Neural progenitor cell (in vitro differentiated cells): ENCODE measurements at regions not wholly inside any gene's neighbourhood (a gene's known extent, or its start where the extent isn't known, plus 50 kb on each side); places are given as distances from the start of the nearest gene placed in this dataset.

Source experiments
- DNase-seq: peaks from one replicate; pipeline ENCODE4 v3.0.0-alpha.2; 2016; ENCODE audit warnings: low spot score
- H2AFZ ChIP-seq: fragments of 200-600 bp; sonication (generic); replicated peaks from 2 replicates; pipeline ENCODE4 v1.6.1; 2016; ENCODE audit warnings: antibody characterized with exemption
- H3F3A ChIP-seq: fragments of 200-600 bp; sonication (generic); 2 replicates; pipeline ENCODE4 v1.6.1; 2016; ENCODE audit warnings: antibody characterized with exemption, low read depth
- H3K27ac ChIP-seq: fragments of 200-600 bp; sonication (generic); 2 replicates; pipeline ENCODE4 v1.5.1; 2016; ENCODE audit warnings: mild to moderate bottlenecking
- H3K27me3 ChIP-seq: fragments of 200-600 bp; sonication (generic); 2 replicates; pipeline ENCODE4 v1.6.1; 2016; ENCODE audit warnings: mild to moderate bottlenecking, moderate library complexity
- H3K36me3 ChIP-seq: fragments of 200-600 bp; sonication (generic); 2 replicates; pipeline ENCODE4 v1.5.1; 2016
- H3K4me1 ChIP-seq: fragments of 200-600 bp; sonication (generic); 2 replicates; pipeline ENCODE4 v1.6.1; 2016; ENCODE audit warnings: mixed run types
- H3K4me2 ChIP-seq: fragments of 200-600 bp; sonication (generic); 2 replicates; pipeline ENCODE4 v1.6.1; 2016
- H3K4me3 ChIP-seq: fragments of 200-600 bp; sonication (generic); 2 replicates; pipeline ENCODE4 v1.5.1; 2016
- H3K79me2 ChIP-seq: fragments of 200-600 bp; sonication (generic); 2 replicates; pipeline ENCODE4 v1.6.1; 2016; ENCODE audit warnings: low read depth
- H3K9ac ChIP-seq: fragments of 200-600 bp; sonication (generic); 2 replicates; pipeline ENCODE4 v1.6.1; 2016
- H3K9me3 ChIP-seq: fragments of 200-600 bp; sonication (generic); 2 replicates; pipeline ENCODE4 v1.5.1; 2016; ENCODE audit warnings: low read depth
- H4K20me1 ChIP-seq: fragments of 200-600 bp; sonication (generic); 2 replicates; pipeline ENCODE4 v1.6.1; 2016; ENCODE audit warnings: low read depth
- H3K27ac Mint-ChIP-seq: 3 replicates; pipeline ENCODE4 v1.8.0; 2021; ENCODE audit warnings: mixed read lengths
- H3K27me3 Mint-ChIP-seq: 2 replicates; pipeline ENCODE4 v1.8.0; 2022; ENCODE audit warnings: low read depth, mild to moderate bottlenecking, inconsistent platforms, moderate library complexity, mixed read lengths; ENCODE audit not compliant: insufficient read depth
- H3K36me3 Mint-ChIP-seq: 3 replicates; pipeline ENCODE4 v1.8.0; 2021; ENCODE audit warnings: mixed read lengths
- H3K4me1 Mint-ChIP-seq: 3 replicates; pipeline ENCODE4 v1.8.0; 2021; ENCODE audit warnings: mixed read lengths
- H3K4me3 Mint-ChIP-seq: 3 replicates; pipeline ENCODE4 v1.8.0; 2021; ENCODE audit warnings: mild to moderate bottlenecking, moderate library complexity, mixed read lengths
- H3K9me3 Mint-ChIP-seq: 3 replicates; pipeline ENCODE4 v1.8.0; 2020; ENCODE audit warnings: mixed read lengths
- EZH2 ChIP-seq: fragments of 200-600 bp; sonication (generic); IDR thresholded peaks from 2 replicates; pipeline ENCODE4 v1.6.1; 2017; ENCODE audit warnings: antibody characterized with exemption, mild to moderate bottlenecking, moderate library complexity
- EZH2phosphoT487 ChIP-seq: fragments of 200-600 bp; sonication (generic); IDR thresholded peaks from 2 replicates; pipeline ENCODE4 v1.6.1; 2017; ENCODE audit warnings: antibody characterized with exemption
- TF ChIP-seq, protein P1 (sequence below): fragments of 200-600 bp; sonication (generic); IDR thresholded peaks from 2 replicates; pipeline ENCODE4 v1.5.1; 2017; ENCODE audit warnings: antibody characterized with exemption, mild to moderate bottlenecking

- H3K27me3 Mint-ChIP-seq: peaks cover 14% of the 10 kb centered on the region
- H2AFZ ChIP-seq: peak overlapping the region; percentile 34
- no peaks in the 10 kb centered on the region for H3K4me1 ChIP-seq
Measured at GRCh38 chr20:50388733-50389437, 121.3 kb upstream of the PTPN1 start.

GRCh38 chr20:50389438-50389807 is 120.8 kb upstream of the PTPN1 start:
- H3K36me3 ChIP-seq: no peaks in the 10 kb centered on the region
- Mint-ChIP-seq H3K36me3 (no peaks in the 10 kb centered on the region), H3K4me3 (no peak overlapping the region), H3K4me1 (peaks cover 24% of the 10 kb centered on the region), H3K27me3 (peaks cover 14% of the 10 kb centered on the region), H3K9me3 (no peaks in the 10 kb centered on the region), H3K27ac (peak overlapping the region; percentile 74)
- H4K20me1 ChIP-seq: no peaks in the 10 kb centered on the region
- H2AFZ ChIP-seq: peak overlapping the region; percentile 34
- H3K4me3 ChIP-seq: no peak overlapping the region
- H3F3A ChIP-seq: no peaks in the 10 kb centered on the region
- no peak overlapping the region for H3K9ac ChIP-seq
- H3K27me3 ChIP-seq: no peaks in the 10 kb centered on the region
- TF ChIP-seq, protein P1, sequence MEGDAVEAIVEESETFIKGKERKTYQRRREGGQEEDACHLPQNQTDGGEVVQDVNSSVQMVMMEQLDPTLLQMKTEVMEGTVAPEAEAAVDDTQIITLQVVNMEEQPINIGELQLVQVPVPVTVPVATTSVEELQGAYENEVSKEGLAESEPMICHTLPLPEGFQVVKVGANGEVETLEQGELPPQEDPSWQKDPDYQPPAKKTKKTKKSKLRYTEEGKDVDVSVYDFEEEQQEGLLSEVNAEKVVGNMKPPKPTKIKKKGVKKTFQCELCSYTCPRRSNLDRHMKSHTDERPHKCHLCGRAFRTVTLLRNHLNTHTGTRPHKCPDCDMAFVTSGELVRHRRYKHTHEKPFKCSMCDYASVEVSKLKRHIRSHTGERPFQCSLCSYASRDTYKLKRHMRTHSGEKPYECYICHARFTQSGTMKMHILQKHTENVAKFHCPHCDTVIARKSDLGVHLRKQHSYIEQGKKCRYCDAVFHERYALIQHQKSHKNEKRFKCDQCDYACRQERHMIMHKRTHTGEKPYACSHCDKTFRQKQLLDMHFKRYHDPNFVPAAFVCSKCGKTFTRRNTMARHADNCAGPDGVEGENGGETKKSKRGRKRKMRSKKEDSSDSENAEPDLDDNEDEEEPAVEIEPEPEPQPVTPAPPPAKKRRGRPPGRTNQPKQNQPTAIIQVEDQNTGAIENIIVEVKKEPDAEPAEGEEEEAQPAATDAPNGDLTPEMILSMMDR: no peak
- TF ChIP-seq EZH2 (no peak), EZH2phosphoT487 (no peak)
- H3K27ac ChIP-seq: no peak overlapping the region
- no peaks in the 10 kb centered on the region for H3K79me2 ChIP-seq
- H3K4me1 ChIP-seq: no peaks in the 10 kb centered on the region
- H3K4me2 ChIP-seq: no peak overlapping the region
- no peak for DNase-seq
- no peaks in the 10 kb centered on the region for H3K9me3 ChIP-seq

More at GRCh38 chr20:50388733-50389437, 121.3 kb upstream of the PTPN1 start:
- Histone ChIP-seq H3K4me2 (no peak overlapping the region), H3K36me3 (no peaks in the 10 kb centered on the region), H4K20me1 (no peaks in the 10 kb centered on the region), H3K4me3 (no peak overlapping the region), H3K9ac (no peak overlapping the region), H3K79me2 (no peaks in the 10 kb centered on the region), H3F3A (no peaks in the 10 kb centered on the region), H3K27me3 (no peaks in the 10 kb centered on the region), H3K9me3 (no peaks in the 10 kb centered on the region), H3K27ac (no peak overlapping the region)
- no peaks in the 10 kb centered on the region for H3K36me3 Mint-ChIP-seq
- peak overlapping the region; percentile 74 for H3K27ac Mint-ChIP-seq
- H3K9me3 Mint-ChIP-seq: no peaks in the 10 kb centered on the region
- no peak for DNase-seq
- TF ChIP-seq, protein P1: no peak
- no peak for TF ChIP-seq EZH2phosphoT487
- no peak for TF ChIP-seq EZH2
- peaks cover 23% of the 10 kb centered on the region for H3K4me1 Mint-ChIP-seq
- H3K4me3 Mint-ChIP-seq: no peak overlapping the region

- no peak overlapping the region for H3K9ac ChIP-seq
- Mint-ChIP-seq H3K4me1 (peaks cover 28% of the 10 kb centered on the region), H3K27me3 (peaks cover 14% of the 10 kb centered on the region), H3K36me3 (no peaks in the 10 kb centered on the region), H3K9me3 (no peaks in the 10 kb centered on the region), H3K4me3 (no peak overlapping the region), H3K27ac (peak overlapping the region; percentile 74)
- no peak overlapping the region for H3K27ac ChIP-seq
- DNase-seq: no peak
- H3K27me3 ChIP-seq: no peaks in the 10 kb centered on the region
- H3K9me3 ChIP-seq: no peaks in the 10 kb centered on the region
- no peaks in the 10 kb centered on the region for H3F3A ChIP-seq
- no peaks in the 10 kb centered on the region for H3K79me2 ChIP-seq
- H3K4me2 ChIP-seq: no peak overlapping the region
- no peak overlapping the region for H2AFZ ChIP-seq
- H3K4me1 ChIP-seq: no peaks in the 10 kb centered on the region
- TF ChIP-seq EZH2phosphoT487: no peak
- no peak for TF ChIP-seq EZH2
- TF ChIP-seq, protein P1: no peak
- no peaks in the 10 kb centered on the region for H3K36me3 ChIP-seq
- no peaks in the 10 kb centered on the region for H4K20me1 ChIP-seq
- H3K4me3 ChIP-seq: no peak overlapping the region
Measured at GRCh38 chr20:50389808-50390684, 120.1 kb upstream of the PTPN1 start.
